ENCODE measurements at regions not wholly inside any gene's neighbourhood (a gene's known extent, or its start where the extent isn't known, plus 50 kb on each side); places are given as distances from the start of the nearest gene placed in this dataset.
A peak's percentile ranks its signal among the peaks of the same experiment; 100 is the strongest.

GRCh38 chr11:69423611-69424385, 57.7 kb upstream of the LINC01488 start:
- Histone ChIP-seq H3K4me1 (peaks cover 0 to 13% (median 4%) of the 10 kb centered on the region in 4 donors), H3K27me3 (no peaks in the 10 kb centered on the region), H3K27ac (no peak overlapping the region), H3K9me3 (peaks cover 0 to 12% (median 6%) of the 10 kb centered on the region in 4 donors), H3K36me3 (no peaks in the 10 kb centered on the region), H3K4me3 (no peak overlapping the region)
- TF ChIP-seq EP300 (IDR thresholded peaks at IDR 0.05) = no peak
- TF ChIP-seq POLR2AphosphoS5 (IDR thresholded peaks at IDR 0.05) = no peak
- TF ChIP-seq POLR2A (IDR thresholded peaks at IDR 0.05) = no peak
- TF ChIP-seq CTCF (IDR thresholded peaks at IDR 0.05) = no peak
- 92 to 95% methylated on average over 12 of the region's 12 CpGs for WGBS, 2 donors
- DNase-seq = peak; percentile 56
- intact Hi-C loops (cut with DNase I) = no loop called here

GRCh38 chr11:69424748-69425147, 56.7 kb upstream of the LINC01488 start:
- DNase-seq = no peak
- no peak overlapping the region for H3K4me3 ChIP-seq

GRCh38 chr11:69425444-69425843, 56.0 kb upstream of the LINC01488 start:
- H3K36me3 ChIP-seq = no peaks in the 10 kb centered on the region
- 95% methylated on average over 7 of the region's 7 CpGs for WGBS, 2 donors
- no peaks in the 10 kb centered on the region for H3K27me3 ChIP-seq
- DNase-seq = no peak
- H3K4me3 ChIP-seq = no peak overlapping the region
- H3K9me3 ChIP-seq = peaks cover 0 to 12% (median 6%) of the 10 kb centered on the region in 4 donors
- H3K4me1 ChIP-seq = peaks cover 0 to 7% (median 1%) of the 10 kb centered on the region in 4 donors
- intact Hi-C loops (cut with DNase I) = no loop called here
- no peak for TF ChIP-seq POLR2AphosphoS5 (IDR thresholded peaks at IDR 0.05)
- no peak for TF ChIP-seq POLR2A (IDR thresholded peaks at IDR 0.05)
- TF ChIP-seq CTCF (IDR thresholded peaks at IDR 0.05) = no peak
- TF ChIP-seq EP300 (IDR thresholded peaks at IDR 0.05) = no peak
- no peak overlapping the region for H3K27ac ChIP-seq

More at GRCh38 chr11:69424748-69425147, 56.7 kb upstream of the LINC01488 start:
- no peaks in the 10 kb centered on the region for H3K27me3 ChIP-seq
- TF ChIP-seq CTCF (IDR thresholded peaks at IDR 0.05) = no peak
- no peak for TF ChIP-seq POLR2A (IDR thresholded peaks at IDR 0.05)
- TF ChIP-seq EP300 (IDR thresholded peaks at IDR 0.05) = no peak
- TF ChIP-seq POLR2AphosphoS5 (IDR thresholded peaks at IDR 0.05) = no peak
- H3K9me3 ChIP-seq = peaks cover 0 to 12% (median 6%) of the 10 kb centered on the region in 4 donors
- WGBS, 2 donors = 82 to 83% methylated on average over 3 of the region's 3 CpGs
- no peak overlapping the region for H3K27ac ChIP-seq
- intact Hi-C loops (cut with DNase I) = no loop called here
- H3K4me1 ChIP-seq = peaks cover 0 to 13% (median 4%) of the 10 kb centered on the region in 4 donors
- H3K36me3 ChIP-seq = no peaks in the 10 kb centered on the region

- TF ChIP-seq EP300 (IDR thresholded peaks at IDR 0.05) (no peak), CTCF (IDR thresholded peaks at IDR 0.05) (no peak), POLR2AphosphoS5 (IDR thresholded peaks at IDR 0.05) (no peak), POLR2A (IDR thresholded peaks at IDR 0.05) (no peak)
- Histone ChIP-seq H3K9me3 (peaks cover 0 to 12% (median 6%) of the 10 kb centered on the region in 4 donors), H3K27me3 (no peaks in the 10 kb centered on the region), H3K4me3 (no peak overlapping the region), H3K4me1 (peaks cover 0 to 1% (median 0%) of the 10 kb centered on the region in 4 donors), H3K27ac (no peak overlapping the region), H3K36me3 (no peaks in the 10 kb centered on the region)
- intact Hi-C loops (cut with DNase I) = no loop called here
- 77 to 88% methylated on average over 22 of the region's 22 CpGs for WGBS, 2 donors
- no peak for DNase-seq
Measured at GRCh38 chr11:69425895-69426544, 55.4 kb upstream of the LINC01488 start.

All from sigmoid colon (tissue), 6 donors.